AG04450 (cell line): ENCODE measurements at regions not wholly inside any gene's neighbourhood (a gene's known extent, or its start where the extent isn't known, plus 50 kb on each side); places are given as distances from the start of the nearest gene placed in this dataset.

Experiments used
- CTCF ChIA-PET: fragments of 300-600, 350-600 bp; formaldehyde crosslinking; extraction: SDS; loops from one replicate; lab custom pipeline; 2022; ENCODE audit warnings: antibody characterized with exemption, inconsistent platforms; lab: Charles Lee
- POLR2A ChIA-PET: fragments of 350-600 bp; formaldehyde crosslinking; extraction: SDS; loops from one replicate; lab custom pipeline; 2021; ENCODE audit warnings: antibody characterized with exemption, inconsistent platforms; lab: Yijun Ruan, JAX
- DNase-seq: peaks from one replicate; pipeline ENCODE4 v3.0.0-alpha.2; 2011; ENCODE audit warnings: low read depth, low spot score
- H3K27ac ChIP-seq: one replicate; pipeline ENCODE4 v1.5.1; 2012; ENCODE audit warnings: low read depth, low read length, control low read depth
- H3K27me3 ChIP-seq: one replicate; pipeline ENCODE4 v1.6.0; 2012; ENCODE audit warnings: low read length; ENCODE audit not compliant: control insufficient read depth, insufficient read depth
- H3K4me3 ChIP-seq: 2 replicates; pipeline ENCODE4 v1.5.1; 2011; ENCODE audit warnings: mild to moderate bottlenecking, low read depth, low read length, control low read depth
- H3K9me3 ChIP-seq: 2 replicates; pipeline ENCODE4 v1.5.1; 2012; ENCODE audit warnings: low read length; ENCODE audit not compliant: control insufficient read depth, insufficient read depth
- CTCF ChIP-seq: IDR thresholded peaks from 2 replicates; pipeline ENCODE4 v1.5.1; 2011; ENCODE audit warnings: low read depth, low read length, control low read depth, inconsistent platforms

DNA sequence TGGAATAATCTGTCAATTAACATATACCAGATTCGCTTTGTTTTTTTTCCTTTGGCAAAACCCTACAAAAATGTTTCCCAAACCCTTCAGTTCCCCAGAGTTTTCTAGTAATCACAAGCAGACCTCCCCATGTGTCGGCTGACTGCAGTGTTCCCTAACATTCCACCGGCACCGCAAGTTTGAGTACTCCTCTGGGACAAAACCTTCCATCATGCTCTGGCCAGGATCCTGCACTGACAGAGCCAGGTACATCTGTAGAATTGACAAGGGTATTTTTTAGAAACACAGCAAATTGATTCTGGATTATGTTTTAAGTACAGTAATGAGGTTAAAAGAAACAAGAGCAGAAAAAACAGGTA is 174.7 kb downstream of the GAS1 start:
- no peak for DNase-seq
- H3K27ac ChIP-seq = no peak overlapping the region
- ChIA-PET POLR2A (no interaction called here), CTCF (no interaction called here)
- no peak overlapping the region for H3K4me3 ChIP-seq
- no peaks in the 10 kb centered on the region for H3K9me3 ChIP-seq
- TF ChIP-seq CTCF = no peak
- H3K27me3 ChIP-seq = no peaks in the 10 kb centered on the region

GRCh38 chr9:86771941-86772634 is 175.2 kb downstream of the GAS1 start:
- TF ChIP-seq CTCF = no peak
- CTCF ChIA-PET = no interaction called here
- no peak for DNase-seq
- no peaks in the 10 kb centered on the region for H3K27me3 ChIP-seq
- H3K27ac ChIP-seq = no peak overlapping the region
- no peak overlapping the region for H3K4me3 ChIP-seq
- H3K9me3 ChIP-seq = no peaks in the 10 kb centered on the region
- POLR2A ChIA-PET = no interaction called here

DNA sequence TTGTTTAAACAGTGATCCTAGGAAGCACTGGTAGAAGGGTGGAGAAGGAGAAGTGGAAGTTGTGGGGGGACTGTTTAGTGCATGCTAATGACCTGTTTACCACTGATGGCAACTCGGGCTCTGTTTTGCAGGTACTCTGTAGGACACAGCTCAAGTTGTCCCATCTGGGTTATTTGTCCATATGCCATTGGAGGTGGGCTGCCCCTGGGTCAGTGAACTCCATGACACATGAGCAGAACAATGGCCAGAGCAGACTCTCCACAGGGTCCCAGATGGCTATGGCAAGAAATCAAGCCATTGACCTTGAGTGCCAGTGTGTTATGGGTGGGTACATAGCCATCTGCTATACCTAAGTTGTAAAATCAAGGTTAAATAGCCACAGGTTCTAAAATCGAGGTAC is 175.9 kb downstream of the GAS1 start:
- H3K4me3 ChIP-seq = no peak overlapping the region
- no peaks in the 10 kb centered on the region for H3K9me3 ChIP-seq
- TF ChIP-seq CTCF = no peak
- no peak overlapping the region for H3K27ac ChIP-seq
- ChIA-PET CTCF (no interaction called here), POLR2A (no interaction called here)
- DNase-seq = no peak
- H3K27me3 ChIP-seq = no peaks in the 10 kb centered on the region

DNA sequence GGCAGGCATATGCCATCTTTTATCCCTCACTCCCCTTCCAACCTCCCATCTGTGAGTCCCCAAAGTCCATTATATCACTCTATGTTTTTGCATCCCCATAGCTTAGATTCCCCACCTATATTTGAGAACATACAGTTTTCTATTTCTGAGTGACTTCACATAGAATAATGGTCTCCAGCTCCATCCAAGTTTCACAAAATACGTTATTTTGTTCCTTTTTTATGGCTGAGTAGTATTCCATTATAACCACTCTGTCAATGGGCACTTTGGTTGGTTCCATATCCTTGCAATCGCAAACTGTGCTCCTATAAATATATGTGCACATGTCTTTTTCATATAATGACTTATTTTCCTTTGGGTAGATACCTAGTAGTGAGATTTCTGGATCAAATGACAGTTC is 178.6 kb downstream of the GAS1 start:
- DNase-seq = no peak
- no peaks in the 10 kb centered on the region for H3K27me3 ChIP-seq
- ChIA-PET POLR2A (no interaction called here), CTCF (no interaction called here)
- H3K27ac ChIP-seq = no peak overlapping the region
- no peak overlapping the region for H3K4me3 ChIP-seq
- H3K9me3 ChIP-seq = no peaks in the 10 kb centered on the region
- TF ChIP-seq CTCF = no peak

GRCh38 chr9:86768020-86768419 is 179.3 kb downstream of the GAS1 start:
- no peak for TF ChIP-seq CTCF
- POLR2A ChIA-PET = no interaction called here
- no peak for DNase-seq

More at GRCh38 chr9:86768020-86768419, 179.3 kb downstream of the GAS1 start:
- Histone ChIP-seq H3K4me3 (no peak overlapping the region), H3K27ac (no peak overlapping the region), H3K9me3 (no peaks in the 10 kb centered on the region), H3K27me3 (no peaks in the 10 kb centered on the region)
- CTCF ChIA-PET = no interaction called here
